Ectodermal cell (in vitro differentiated cells): ENCODE measurements at regions not wholly inside any gene's neighbourhood (a gene's known extent, or its start where the extent isn't known, plus 50 kb on each side); places are given as distances from the start of the nearest gene placed in this dataset.
"Not testable (repeated sequence)": the region's sequence is repeated elsewhere in the genome, so short reads cannot be mapped to it uniquely, and the experiment has no call there.

Source experiments
- H3K27ac ChIP-seq: 2 replicates; pipeline ENCODE4 v1.7.0; 2013; ENCODE audit warnings: mild to moderate bottlenecking, low read depth, low read length; ENCODE audit not compliant: insufficient read depth, poor library complexity, severe bottlenecking
- H3K27me3 ChIP-seq: 2 replicates; pipeline ENCODE4 v1.7.0; 2013; ENCODE audit warnings: mild to moderate bottlenecking, low read length; ENCODE audit not compliant: insufficient read depth, control insufficient read depth, poor library complexity, severe bottlenecking
- H3K36me3 ChIP-seq: one replicate; pipeline ENCODE4 v1.7.0; 2013; ENCODE audit warnings: low read length; ENCODE audit not compliant: control insufficient read depth, insufficient read depth
- H3K4me1 ChIP-seq: one replicate; pipeline ENCODE4 v1.7.0; 2013; ENCODE audit warnings: low read length; ENCODE audit not compliant: control insufficient read depth, insufficient read depth
- H3K4me3 ChIP-seq: 2 replicates; pipeline ENCODE4 v1.7.0; 2013; ENCODE audit warnings: low read depth, low read length, control low read depth; ENCODE audit not compliant: insufficient read depth
- H3K9me3 ChIP-seq: 2 replicates; pipeline ENCODE4 v1.7.0; 2013; ENCODE audit warnings: mild to moderate bottlenecking, low read length, moderate library complexity; ENCODE audit not compliant: control insufficient read depth
- WGBS, 2 experiments: methylation state at CpG; one replicate each; pipeline ENCODE4 v1.1.7; 2013; ENCODE audit warnings: missing lambda C conversion rate in 2 of 2; 5-methylcytosine and 5-hydroxymethylcytosine counted together

DNA sequence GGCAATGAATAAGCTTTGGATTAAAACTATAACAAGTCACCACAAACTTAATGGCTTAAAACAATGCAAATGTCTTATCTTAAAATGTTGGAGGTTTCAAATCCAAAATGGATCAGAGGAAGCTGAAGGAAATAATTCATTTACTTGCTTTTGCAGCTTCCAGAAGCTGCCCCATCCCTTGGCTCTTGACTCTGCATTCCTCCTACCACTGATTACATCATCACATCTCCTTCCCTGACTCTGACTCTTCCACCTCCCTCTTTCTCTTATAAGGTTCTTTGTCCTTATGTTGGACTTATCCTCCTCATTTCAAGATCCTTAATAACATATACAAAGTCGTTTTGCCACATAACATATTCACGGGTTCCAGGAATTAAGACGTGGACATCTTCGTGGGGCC, 982.8 kb upstream of the ROBO1 start:
- WGBS, 2 experiments: 93 to 98% methylated on average over 4 of the region's 4 CpGs
- no peaks in the 10 kb centered on the region for H3K36me3 ChIP-seq
- H3K27ac ChIP-seq: no peak overlapping the region

DNA sequence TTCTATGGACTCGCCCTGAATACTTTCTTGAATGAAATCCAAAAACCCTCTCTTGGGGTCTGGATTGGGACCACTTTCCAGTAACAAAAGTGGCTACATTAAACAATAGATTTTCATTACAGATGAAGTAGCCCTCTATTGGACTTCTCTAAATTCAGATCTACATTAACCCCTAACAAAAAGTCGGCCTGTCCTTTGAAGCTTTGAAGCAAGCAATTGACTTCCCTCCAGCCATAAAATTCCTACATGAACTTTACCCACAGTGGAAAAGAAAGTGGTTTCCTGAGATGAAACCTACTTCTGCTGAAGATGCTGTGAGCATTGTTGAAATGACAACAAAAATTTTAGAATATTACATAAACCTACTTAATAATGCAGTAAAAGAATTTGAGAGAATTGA, 967.1 kb upstream of the ROBO1 start:
- H3K4me3 ChIP-seq: no peak overlapping the region
- H3K9me3 ChIP-seq: no peaks in the 10 kb centered on the region
- 90 to 98% methylated on average over 2 of the region's 2 CpGs for WGBS, 2 experiments
- H3K4me1 ChIP-seq: no peaks in the 10 kb centered on the region
- H3K27me3 ChIP-seq: no peaks in the 10 kb centered on the region
- no peak overlapping the region for H3K27ac ChIP-seq
- no peaks in the 10 kb centered on the region for H3K36me3 ChIP-seq

More for the DNA sequence above, 982.8 kb upstream of the ROBO1 start:
- Histone ChIP-seq H3K9me3 (no peaks in the 10 kb centered on the region), H3K4me1 (no peaks in the 10 kb centered on the region), H3K4me3 (no peak overlapping the region), H3K27me3 (no peaks in the 10 kb centered on the region)

DNA sequence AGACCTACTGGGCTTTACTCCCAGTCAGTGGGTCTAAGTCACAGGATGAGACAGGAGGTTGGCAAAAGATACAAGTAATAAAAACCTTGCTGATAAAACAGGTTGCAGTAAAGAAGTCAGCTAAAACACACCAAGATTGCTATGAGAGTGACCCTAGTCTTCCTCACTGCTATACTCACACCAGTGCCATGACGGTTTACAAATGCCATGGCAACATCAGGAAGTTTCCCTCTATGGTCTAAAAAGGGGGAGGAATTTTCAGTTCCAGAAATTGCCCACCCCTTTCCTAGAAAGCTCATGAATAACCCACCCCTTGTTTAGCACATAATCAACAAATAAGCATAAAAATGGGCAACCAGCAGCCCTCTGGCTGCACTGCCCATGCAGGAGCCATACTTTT, 966.7 kb upstream of the ROBO1 start:
- Histone ChIP-seq H3K27ac (no peak overlapping the region), H3K27me3 (no peaks in the 10 kb centered on the region), H3K4me3 (no peak overlapping the region), H3K36me3 (no peaks in the 10 kb centered on the region), H3K9me3 (no peaks in the 10 kb centered on the region), H3K4me1 (no peaks in the 10 kb centered on the region)
- WGBS, 2 experiments: 100% methylated on average over 1 of the region's 1 CpG

DNA sequence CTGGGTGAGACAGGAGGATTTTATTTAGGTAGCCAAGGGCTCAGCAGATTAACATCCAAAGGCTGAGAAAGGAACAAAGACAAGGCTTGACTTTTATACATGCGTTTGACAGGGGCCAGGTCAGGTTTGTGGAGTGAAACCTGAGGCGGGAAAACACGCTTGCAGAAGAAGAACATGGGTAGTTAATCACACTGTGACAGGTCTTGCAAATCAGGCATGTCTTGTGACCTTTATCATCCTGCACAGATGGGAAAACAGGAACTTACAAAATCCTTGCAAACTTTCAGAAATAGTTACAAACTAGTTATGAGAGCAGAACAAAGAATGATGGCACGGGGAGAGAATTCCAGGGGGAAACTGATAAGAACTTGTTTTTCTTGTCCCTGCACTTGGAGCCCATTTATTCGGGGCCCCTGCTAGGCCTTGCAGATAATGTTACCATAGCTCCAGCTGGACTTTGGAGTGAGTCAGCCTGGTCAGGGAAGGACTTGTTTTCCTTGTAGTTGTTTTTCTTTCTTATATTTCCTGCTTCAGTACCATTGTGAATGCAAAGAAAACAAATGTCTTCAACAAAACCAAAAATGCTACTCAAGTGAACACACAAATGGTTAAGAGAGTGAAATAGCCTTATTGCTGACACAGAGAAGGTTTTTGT, 965.9 kb upstream of the ROBO1 start:
- WGBS, 2 experiments: 90 to 98% methylated on average over 5 of the region's 5 CpGs
- Histone ChIP-seq H3K27me3 (no peaks in the 10 kb centered on the region), H3K4me1 (no peaks in the 10 kb centered on the region), H3K4me3 (no peak overlapping the region), H3K36me3 (no peaks in the 10 kb centered on the region), H3K9me3 (no peaks in the 10 kb centered on the region), H3K27ac (no peak overlapping the region)

DNA sequence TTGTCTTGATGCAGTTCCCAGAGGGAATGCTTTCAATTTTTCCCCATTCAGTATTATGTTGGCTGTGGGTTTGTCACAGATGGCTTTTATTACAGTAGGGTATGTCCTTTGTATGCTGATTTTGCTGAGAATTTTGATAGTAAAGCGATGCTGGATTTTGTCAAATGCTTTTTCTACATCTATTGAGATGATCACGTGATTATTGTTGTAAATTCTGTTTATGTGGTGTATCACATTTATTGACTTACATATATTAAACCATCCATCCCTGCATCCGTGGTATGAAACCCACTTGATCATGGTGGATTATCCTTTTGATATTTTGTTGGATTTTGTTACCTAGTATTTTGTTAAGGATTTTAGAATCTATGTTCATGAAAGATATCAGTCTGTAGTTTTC, 959.8 kb upstream of the ROBO1 start:
- H3K4me3 ChIP-seq, H3K9me3 ChIP-seq, H3K27me3 ChIP-seq, H3K27ac ChIP-seq, H3K36me3 ChIP-seq, H3K4me1 ChIP-seq: not testable (repeated sequence)
- WGBS, 2 experiments: 93 to 94% methylated on average over 2 to 3 of the region's 3 CpGs

DNA sequence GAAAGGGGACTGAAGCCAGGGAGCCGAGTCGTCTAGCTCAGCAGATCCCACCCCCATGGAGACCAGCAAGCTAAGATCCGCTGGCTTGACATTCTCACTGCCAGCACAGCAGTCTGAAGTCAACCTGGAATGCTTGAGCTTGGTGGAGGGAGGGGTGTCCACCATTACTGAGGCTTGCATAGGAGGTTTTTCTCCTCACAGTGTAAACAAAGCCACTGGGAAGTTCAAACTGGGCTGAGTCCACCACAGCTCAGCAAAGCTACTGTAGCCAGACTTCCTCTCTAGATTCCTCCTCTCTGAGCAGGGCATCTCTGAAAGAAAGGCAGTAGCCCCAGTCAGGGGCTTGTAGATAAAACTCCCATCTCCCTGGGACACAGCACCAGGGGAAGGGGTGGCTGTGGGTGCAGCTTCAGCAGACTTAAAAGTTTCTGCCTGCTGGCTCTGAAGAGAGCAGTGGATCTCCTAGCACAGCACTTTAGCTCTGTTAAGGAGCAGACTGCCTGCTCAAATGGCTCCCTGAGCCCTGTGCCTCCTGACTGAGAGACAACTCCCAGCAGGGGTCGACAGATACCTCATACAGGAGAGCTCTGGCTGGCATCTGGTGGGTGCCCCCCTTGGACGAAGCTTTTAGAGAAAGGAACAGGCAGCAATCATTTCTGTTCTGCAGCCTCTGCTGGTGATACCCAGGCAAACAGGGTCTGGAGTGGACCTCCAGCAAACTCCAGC, 942.0 kb upstream of the ROBO1 start:
- H3K9me3 ChIP-seq, H3K27me3 ChIP-seq, H3K27ac ChIP-seq, H3K4me1 ChIP-seq, H3K36me3 ChIP-seq, H3K4me3 ChIP-seq: not testable (repeated sequence)
- 86 to 95% methylated on average over 5 of the region's 5 CpGs for WGBS, 2 experiments

DNA sequence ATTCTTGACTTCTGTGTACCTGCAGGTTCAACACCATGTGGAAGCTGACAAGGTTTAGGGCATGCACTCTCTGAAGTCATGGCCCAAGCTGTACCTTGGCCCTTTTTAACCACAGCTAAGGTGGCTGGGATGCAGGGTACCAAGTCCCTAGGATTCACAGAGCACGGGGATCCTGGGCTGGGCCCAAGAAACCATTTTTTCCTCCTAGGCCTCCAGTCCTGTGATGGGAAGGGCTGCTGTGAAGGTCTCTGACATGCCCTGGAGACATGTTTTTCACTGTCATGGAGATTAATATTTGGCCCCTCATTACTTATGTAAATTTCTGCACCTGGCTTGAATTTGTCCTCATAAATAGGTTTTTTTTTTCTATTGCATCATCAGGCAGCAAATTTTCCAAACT, 937.5 kb upstream of the ROBO1 start:
- Histone ChIP-seq H3K27ac (no peak overlapping the region), H3K4me1 (no peaks in the 10 kb centered on the region), H3K4me3 (no peak overlapping the region), H3K36me3 (no peaks in the 10 kb centered on the region), H3K27me3 (no peaks in the 10 kb centered on the region), H3K9me3 (peaks cover 8% of the 10 kb centered on the region)
- WGBS, 2 experiments: 94% methylated on average over 1 of the region's 1 CpG

DNA sequence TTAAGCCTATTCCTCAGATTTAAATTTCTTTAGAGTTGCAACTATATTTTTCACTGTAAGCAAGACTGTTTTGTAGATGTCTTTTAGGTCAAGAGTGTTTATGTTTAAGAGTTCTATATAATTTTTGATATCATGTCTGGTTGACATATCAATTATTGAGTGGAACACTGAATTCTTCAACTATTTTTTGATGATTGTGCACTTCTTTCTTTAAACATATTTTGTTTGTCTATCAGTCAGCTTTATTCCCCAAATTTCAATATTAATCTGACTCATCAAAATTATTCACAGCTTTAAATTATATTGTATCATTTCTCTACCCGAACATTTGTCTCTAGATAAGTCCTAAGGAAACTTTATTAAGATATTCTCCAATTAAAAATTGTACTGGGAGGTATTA, 933.6 kb upstream of the ROBO1 start:
- Histone ChIP-seq H3K4me1 (no peaks in the 10 kb centered on the region), H3K27me3 (no peaks in the 10 kb centered on the region), H3K36me3 (no peaks in the 10 kb centered on the region), H3K4me3 (no peak overlapping the region), H3K27ac (no peak overlapping the region), H3K9me3 (peaks cover 6% of the 10 kb centered on the region)
- WGBS, 2 experiments: 100% methylated on average over 1 of the region's 1 CpG; no CpG with 5 or more reads in 1 of the 2 experiments

DNA sequence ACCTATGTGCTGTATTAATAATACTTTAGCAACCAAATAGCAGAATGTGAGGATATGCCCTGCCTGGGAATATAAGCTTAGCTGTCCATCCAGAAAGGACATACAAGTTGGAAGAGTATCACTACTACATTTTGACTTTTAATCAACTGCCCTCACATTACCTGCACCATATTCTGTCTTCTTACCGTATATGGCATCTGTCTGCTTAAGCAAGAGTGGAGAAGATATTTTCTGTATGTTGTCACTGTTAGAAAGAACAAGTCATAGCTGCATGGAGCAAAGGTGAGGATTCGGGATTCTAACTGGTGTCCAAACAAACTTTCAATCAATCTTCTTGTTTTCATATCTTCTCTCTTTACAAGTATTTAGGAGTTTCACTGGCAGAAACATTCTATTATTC, 929.5 kb upstream of the ROBO1 start:
- Histone ChIP-seq H3K27ac (no peak overlapping the region), H3K36me3 (no peaks in the 10 kb centered on the region), H3K27me3 (no peaks in the 10 kb centered on the region), H3K4me1 (no peaks in the 10 kb centered on the region), H3K9me3 (no peaks in the 10 kb centered on the region), H3K4me3 (no peak overlapping the region)
- 89% methylated on average over 1 of the region's 2 CpGs for WGBS, 2 experiments

DNA sequence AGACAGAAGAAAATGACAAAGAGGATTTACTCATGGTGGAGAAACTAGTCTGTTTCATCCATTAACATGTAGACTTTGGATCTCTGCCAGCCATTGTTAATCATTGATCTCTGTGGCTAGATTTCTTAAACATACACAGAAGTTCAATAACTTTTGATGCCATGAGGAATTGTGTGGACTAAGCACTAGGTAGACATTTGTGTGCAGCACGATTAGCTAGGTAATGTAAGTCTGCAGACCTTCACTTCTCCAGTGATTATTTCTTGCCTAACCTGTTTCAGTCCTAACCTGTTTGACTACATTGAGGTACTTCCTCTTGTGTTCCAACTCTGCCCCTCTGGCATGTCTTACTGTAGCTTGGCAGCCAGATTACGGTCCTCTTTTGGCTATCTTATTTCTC, 928.5 kb upstream of the ROBO1 start:
- no peaks in the 10 kb centered on the region for H3K27me3 ChIP-seq
- no peak overlapping the region for H3K4me3 ChIP-seq
- H3K36me3 ChIP-seq: no peaks in the 10 kb centered on the region
- no peak overlapping the region for H3K27ac ChIP-seq
- no peaks in the 10 kb centered on the region for H3K9me3 ChIP-seq
- H3K4me1 ChIP-seq: no peaks in the 10 kb centered on the region
- WGBS, 2 experiments: 87 to 92% methylated on average over 2 of the region's 2 CpGs
